Trophoblast cell (in vitro differentiated cells and primary cell): ENCODE measurements at regions not wholly inside any gene's neighbourhood (a gene's known extent, or its start where the extent isn't known, plus 50 kb on each side); places are given as distances from the start of the nearest gene placed in this dataset.

Source experiments
- DNase-seq, 2 donors: peaks; one replicate each; pipeline ENCODE4 v3.0.0-alpha.2; 2016
- H2AFZ ChIP-seq: 2 replicates; pipeline ENCODE4 v1.6.1; 2013; ENCODE audit warnings: low read length, moderate library complexity, mild to moderate bottlenecking; ENCODE audit not compliant: insufficient read depth, poor library complexity
- H2AK5ac ChIP-seq: 2 replicates; pipeline ENCODE4 v1.6.1; 2013; ENCODE audit warnings: mild to moderate bottlenecking, low read length
- H2BK120ac ChIP-seq: 2 replicates; pipeline ENCODE4 v1.6.1; 2013; ENCODE audit warnings: low read length, mild to moderate bottlenecking, moderate library complexity; ENCODE audit not compliant: insufficient read depth, poor library complexity
- H2BK12ac ChIP-seq: 2 replicates; pipeline ENCODE4 v1.6.1; 2013; ENCODE audit warnings: mild to moderate bottlenecking, low read length, moderate library complexity
- H2BK5ac ChIP-seq: 2 replicates; pipeline ENCODE4 v1.6.1; 2013; ENCODE audit warnings: low read length, low read depth, moderate library complexity, mild to moderate bottlenecking; ENCODE audit not compliant: poor library complexity
- H3K14ac ChIP-seq: 2 replicates; pipeline ENCODE4 v1.6.1; 2013; ENCODE audit warnings: mild to moderate bottlenecking, low read length
- H3K18ac ChIP-seq: 2 replicates; pipeline ENCODE4 v1.6.1; 2013; ENCODE audit warnings: mild to moderate bottlenecking, low read length
- H3K23ac ChIP-seq: 2 replicates; pipeline ENCODE4 v1.6.1; 2013; ENCODE audit warnings: low read length
- H3K27ac ChIP-seq: 2 replicates; pipeline ENCODE4 v1.5.1; 2013; ENCODE audit warnings: low read depth, mild to moderate bottlenecking, inconsistent platforms, low read length, moderate library complexity
- H3K27me3 ChIP-seq: 2 replicates; pipeline ENCODE4 v1.6.1; 2013; ENCODE audit warnings: inconsistent platforms, mild to moderate bottlenecking, low read length, moderate library complexity; ENCODE audit not compliant: insufficient read depth
- H3K36me3 ChIP-seq, 2 experiments: 1 replicate in 1 of 2; 2 replicates in 1 of 2; pipeline ENCODE4 v1.6.1; 2013; ENCODE audit warnings: low read length in 2 of 2, mild to moderate bottlenecking in 2 of 2, moderate library complexity in 1 of 2; ENCODE audit not compliant: insufficient read depth in 2 of 2, control insufficient read depth in 1 of 2
- H3K4ac ChIP-seq: 2 replicates; pipeline ENCODE4 v1.6.1; 2013; ENCODE audit warnings: low read depth, mild to moderate bottlenecking, low read length, moderate library complexity
- H3K4me1 ChIP-seq, 2 experiments: 1 replicate in 1 of 2; 2 replicates in 1 of 2; pipeline ENCODE4 v1.6.1; 2013; ENCODE audit warnings: low read length in 2 of 2, mild to moderate bottlenecking in 2 of 2, moderate library complexity in 1 of 2; ENCODE audit not compliant: insufficient read depth in 2 of 2, control insufficient read depth in 1 of 2
- H3K4me2 ChIP-seq: 2 replicates; pipeline ENCODE4 v1.6.1; 2013; ENCODE audit warnings: inconsistent platforms, mild to moderate bottlenecking, low read length, moderate library complexity
- H3K4me3 ChIP-seq: 2 replicates; pipeline ENCODE4 v1.5.1; 2013; ENCODE audit warnings: mild to moderate bottlenecking, low read depth, low read length, inconsistent platforms
- H3K79me1 ChIP-seq: one replicate; pipeline ENCODE4 v1.6.1; 2013; ENCODE audit warnings: low read length
- H3K79me2 ChIP-seq: 2 replicates; pipeline ENCODE4 v1.6.1; 2013; ENCODE audit warnings: low read length, mild to moderate bottlenecking; ENCODE audit not compliant: control insufficient read depth, insufficient read depth, poor library complexity
- H3K9ac ChIP-seq: 2 replicates; pipeline ENCODE4 v1.6.1; 2013; ENCODE audit warnings: mild to moderate bottlenecking, low read length
- H3K9me3 ChIP-seq: 2 replicates; pipeline ENCODE4 v1.6.1; 2013; ENCODE audit warnings: low read depth, mild to moderate bottlenecking, control low read depth, inconsistent platforms, low read length; ENCODE audit not compliant: insufficient read depth
- H4K12ac ChIP-seq: 2 replicates; pipeline ENCODE4 v1.6.1; 2013; ENCODE audit warnings: low read depth, mild to moderate bottlenecking, low read length, moderate library complexity
- H4K8ac ChIP-seq: 2 replicates; pipeline ENCODE4 v1.6.1; 2013; ENCODE audit warnings: low read depth, mild to moderate bottlenecking, low read length, moderate library complexity
- H4K91ac ChIP-seq: one replicate; pipeline ENCODE4 v1.6.1; 2013; ENCODE audit warnings: low read depth, mild to moderate bottlenecking, low read length, moderate library complexity
- WGBS: extraction: QIAGEN DNeasy Blood & Tissue Kit; methylation state at CpG from one replicate; pipeline ENCODE4 v1.1.7; 2013; ENCODE audit warnings: missing lambda C conversion rate; ENCODE audit not compliant: insufficient read length, insufficient coverage; ENCODE audit errors: extremely low coverage; 5-methylcytosine and 5-hydroxymethylcytosine counted together

DNA sequence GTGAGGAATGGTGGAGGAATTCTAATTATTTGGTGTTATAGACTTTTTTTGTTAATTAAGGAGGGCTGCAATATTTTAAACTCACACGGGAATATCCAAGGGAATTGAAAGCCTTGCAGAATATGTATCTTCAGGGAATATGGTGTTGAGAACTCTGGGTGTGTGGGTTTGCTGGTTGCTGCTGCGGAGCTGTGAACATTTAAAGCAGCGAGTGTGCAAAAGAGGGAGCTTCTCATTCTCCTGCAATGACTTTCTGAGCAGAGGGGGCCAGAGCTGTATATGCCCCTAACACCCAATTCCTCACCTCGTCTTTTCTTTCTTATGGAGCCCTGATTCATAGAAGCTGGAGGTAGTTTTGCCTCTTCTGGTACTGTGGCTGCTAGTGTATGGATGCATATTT, 217.7 kb downstream of the HIPK3 start:
- Histone ChIP-seq H3K27ac (no peak overlapping the region), H2AK5ac (no peak overlapping the region), H3K18ac (no peak overlapping the region), H3K14ac (no peak overlapping the region), H3K36me3 (no peaks in the 10 kb centered on the region), H3K79me1 (no peaks in the 10 kb centered on the region), H3K9ac (no peak overlapping the region), H3K9me3 (no peaks in the 10 kb centered on the region), H4K91ac (no peak overlapping the region), H2BK12ac (no peak overlapping the region), H4K8ac (no peak overlapping the region), H3K79me2 (no peaks in the 10 kb centered on the region), H2BK5ac (no peak overlapping the region), H3K4me2 (no peak overlapping the region), H4K12ac (no peak overlapping the region), H3K4me3 (no peak overlapping the region), H2BK120ac (no peak overlapping the region), H2AFZ (no peak overlapping the region), H3K4me1 (no peaks in the 10 kb centered on the region), H3K27me3 (no peaks in the 10 kb centered on the region), H3K23ac (no peak overlapping the region), H3K4ac (no peak overlapping the region)
- DNase-seq = no peak
- no CpG with 5 or more reads among the region's 4 CpGs for WGBS

DNA sequence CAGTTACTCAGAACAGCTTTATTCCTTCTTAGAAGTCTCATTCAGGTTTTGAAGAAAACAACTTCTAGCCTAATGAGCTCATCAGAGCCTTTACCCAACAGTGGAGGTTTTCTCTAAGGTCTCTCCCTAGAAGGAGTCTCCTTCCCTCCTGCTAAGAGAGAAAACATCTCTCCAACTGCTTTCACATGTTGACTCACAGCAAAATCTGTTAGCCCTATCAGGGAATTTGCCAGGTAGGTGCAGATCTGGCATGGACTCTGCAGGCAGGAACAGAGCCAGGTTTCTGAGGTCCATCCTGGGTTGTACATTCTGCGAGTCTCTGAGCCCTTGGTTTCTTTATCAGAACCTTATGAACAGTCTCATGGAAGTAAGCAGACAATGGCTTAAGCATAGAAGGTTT, 214.4 kb downstream of the HIPK3 start:
- Histone ChIP-seq H3K36me3 (no peaks in the 10 kb centered on the region), H3K23ac (no peak overlapping the region), H3K27me3 (no peaks in the 10 kb centered on the region), H3K79me1 (no peaks in the 10 kb centered on the region), H3K4me1 (no peaks in the 10 kb centered on the region), H3K4me2 (no peak overlapping the region), H3K4ac (no peak overlapping the region), H4K91ac (no peak overlapping the region), H3K18ac (no peak overlapping the region), H2BK120ac (no peak overlapping the region), H4K12ac (no peak overlapping the region), H3K9ac (no peak overlapping the region), H3K79me2 (no peaks in the 10 kb centered on the region), H2AFZ (no peak overlapping the region), H3K14ac (no peak overlapping the region), H4K8ac (no peak overlapping the region), H2BK12ac (no peak overlapping the region), H3K9me3 (no peaks in the 10 kb centered on the region), H3K27ac (no peak overlapping the region), H2AK5ac (no peak overlapping the region), H3K4me3 (no peak overlapping the region), H2BK5ac (no peak overlapping the region)
- WGBS = no CpG with 5 or more reads among the region's 1 CpG
- no peak for DNase-seq

DNA sequence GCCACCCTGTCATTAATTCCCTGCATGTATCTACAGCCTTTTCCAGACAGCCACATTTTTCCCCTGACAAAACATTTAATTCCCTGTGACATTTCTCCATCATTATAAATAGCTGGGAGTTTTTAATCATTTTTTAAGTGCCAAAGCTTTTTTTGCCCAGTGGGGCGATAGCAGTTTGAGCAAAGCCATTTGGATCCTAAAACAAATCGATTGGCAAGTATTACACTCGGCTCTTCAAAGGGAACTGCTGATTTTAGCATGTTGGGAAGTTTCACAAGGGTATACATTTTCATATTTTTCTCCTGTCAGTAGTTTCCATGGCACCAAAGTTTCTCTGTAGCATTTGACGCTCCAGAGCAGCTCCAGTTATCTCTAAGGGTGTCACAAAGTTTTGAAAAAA, 210.8 kb downstream of the HIPK3 start:
- no peak overlapping the region for H3K9ac ChIP-seq
- H2AFZ ChIP-seq = no peak overlapping the region
- H3K79me1 ChIP-seq = no peaks in the 10 kb centered on the region
- no peak overlapping the region for H2BK12ac ChIP-seq
- H2BK120ac ChIP-seq = no peak overlapping the region
- no peak overlapping the region for H3K4me3 ChIP-seq
- no peaks in the 10 kb centered on the region for H3K36me3 ChIP-seq
- no peak overlapping the region for H3K18ac ChIP-seq
- no peak overlapping the region for H3K4me2 ChIP-seq
- no peaks in the 10 kb centered on the region for H3K9me3 ChIP-seq
- no peak for DNase-seq
- H2BK5ac ChIP-seq = no peak overlapping the region
- no peak overlapping the region for H4K12ac ChIP-seq
- no peaks in the 10 kb centered on the region for H3K27me3 ChIP-seq
- H4K91ac ChIP-seq = no peak overlapping the region
- H2AK5ac ChIP-seq = no peak overlapping the region
- H3K4ac ChIP-seq = no peak overlapping the region
- WGBS = no CpG with 5 or more reads among the region's 4 CpGs
- H3K79me2 ChIP-seq = no peaks in the 10 kb centered on the region
- H3K14ac ChIP-seq = no peak overlapping the region
- no peak overlapping the region for H4K8ac ChIP-seq
- no peaks in the 10 kb centered on the region for H3K4me1 ChIP-seq
- no peak overlapping the region for H3K27ac ChIP-seq
- no peak overlapping the region for H3K23ac ChIP-seq

DNA sequence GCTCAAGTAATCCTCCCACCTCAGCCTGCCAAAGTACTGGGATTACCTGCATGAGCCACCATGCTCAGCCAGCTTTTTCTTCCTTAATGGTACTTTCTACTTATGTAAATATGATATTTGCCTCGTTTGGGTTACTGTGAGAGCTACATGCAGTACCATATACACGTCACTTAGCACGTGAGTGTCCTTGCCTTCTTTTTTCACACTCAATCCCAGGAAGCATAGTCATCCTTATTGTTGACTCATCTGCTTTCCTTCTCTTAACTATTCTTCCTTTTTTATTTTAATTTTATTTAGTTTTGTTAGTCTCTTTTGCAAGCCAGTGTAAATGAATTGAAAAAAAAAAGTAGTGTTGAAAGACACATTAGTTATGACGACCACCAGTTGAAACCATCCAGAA, 205.9 kb downstream of the HIPK3 start:
- no peak for DNase-seq
- no peak overlapping the region for H3K27ac ChIP-seq
- no peaks in the 10 kb centered on the region for H3K9me3 ChIP-seq
- no peak overlapping the region for H2BK120ac ChIP-seq
- no peak overlapping the region for H2BK5ac ChIP-seq
- H3K9ac ChIP-seq = no peak overlapping the region
- H3K36me3 ChIP-seq = no peaks in the 10 kb centered on the region
- no peak overlapping the region for H4K12ac ChIP-seq
- no peak overlapping the region for H4K8ac ChIP-seq
- H3K27me3 ChIP-seq = no peaks in the 10 kb centered on the region
- no peak overlapping the region for H3K23ac ChIP-seq
- H2BK12ac ChIP-seq = no peak overlapping the region
- H3K4me3 ChIP-seq = no peak overlapping the region
- H2AK5ac ChIP-seq = no peak overlapping the region
- no peak overlapping the region for H3K4me2 ChIP-seq
- H3K18ac ChIP-seq = no peak overlapping the region
- no peak overlapping the region for H2AFZ ChIP-seq
- WGBS = no CpG with 5 or more reads among the region's 4 CpGs
- H3K4ac ChIP-seq = no peak overlapping the region
- H3K14ac ChIP-seq = no peak overlapping the region
- no peaks in the 10 kb centered on the region for H3K79me2 ChIP-seq
- no peaks in the 10 kb centered on the region for H3K79me1 ChIP-seq
- no peak overlapping the region for H4K91ac ChIP-seq
- peaks cover 0 to 2% of the 10 kb centered on the region in 2 experiments for H3K4me1 ChIP-seq
